ENCODE measurements at regions not wholly inside any gene's neighbourhood (a gene's known extent, or its start where the extent isn't known, plus 50 kb on each side); places are given as distances from the start of the nearest gene placed in this dataset.

DNA sequence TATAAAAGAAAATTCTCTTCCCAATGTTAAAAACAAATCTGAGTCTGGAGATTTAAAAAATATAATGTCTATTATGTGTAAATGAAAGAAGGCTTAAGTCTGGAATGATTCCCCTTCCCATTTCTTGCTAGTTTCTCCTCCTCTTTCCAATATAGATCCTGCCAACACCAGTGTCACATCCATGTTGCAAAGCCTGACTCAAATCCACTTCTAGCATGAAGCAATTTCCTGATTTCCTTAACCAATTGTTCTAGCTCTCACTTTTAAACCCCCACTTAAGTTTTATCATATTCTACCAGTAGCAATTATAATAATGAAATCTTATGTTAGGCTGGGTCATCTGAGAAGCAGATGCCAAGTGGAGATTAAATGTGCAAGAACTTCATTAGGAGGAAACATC is 100.1 kb upstream of the SEC61G start (continued):
- TF ChIP-seq, protein P1, sequence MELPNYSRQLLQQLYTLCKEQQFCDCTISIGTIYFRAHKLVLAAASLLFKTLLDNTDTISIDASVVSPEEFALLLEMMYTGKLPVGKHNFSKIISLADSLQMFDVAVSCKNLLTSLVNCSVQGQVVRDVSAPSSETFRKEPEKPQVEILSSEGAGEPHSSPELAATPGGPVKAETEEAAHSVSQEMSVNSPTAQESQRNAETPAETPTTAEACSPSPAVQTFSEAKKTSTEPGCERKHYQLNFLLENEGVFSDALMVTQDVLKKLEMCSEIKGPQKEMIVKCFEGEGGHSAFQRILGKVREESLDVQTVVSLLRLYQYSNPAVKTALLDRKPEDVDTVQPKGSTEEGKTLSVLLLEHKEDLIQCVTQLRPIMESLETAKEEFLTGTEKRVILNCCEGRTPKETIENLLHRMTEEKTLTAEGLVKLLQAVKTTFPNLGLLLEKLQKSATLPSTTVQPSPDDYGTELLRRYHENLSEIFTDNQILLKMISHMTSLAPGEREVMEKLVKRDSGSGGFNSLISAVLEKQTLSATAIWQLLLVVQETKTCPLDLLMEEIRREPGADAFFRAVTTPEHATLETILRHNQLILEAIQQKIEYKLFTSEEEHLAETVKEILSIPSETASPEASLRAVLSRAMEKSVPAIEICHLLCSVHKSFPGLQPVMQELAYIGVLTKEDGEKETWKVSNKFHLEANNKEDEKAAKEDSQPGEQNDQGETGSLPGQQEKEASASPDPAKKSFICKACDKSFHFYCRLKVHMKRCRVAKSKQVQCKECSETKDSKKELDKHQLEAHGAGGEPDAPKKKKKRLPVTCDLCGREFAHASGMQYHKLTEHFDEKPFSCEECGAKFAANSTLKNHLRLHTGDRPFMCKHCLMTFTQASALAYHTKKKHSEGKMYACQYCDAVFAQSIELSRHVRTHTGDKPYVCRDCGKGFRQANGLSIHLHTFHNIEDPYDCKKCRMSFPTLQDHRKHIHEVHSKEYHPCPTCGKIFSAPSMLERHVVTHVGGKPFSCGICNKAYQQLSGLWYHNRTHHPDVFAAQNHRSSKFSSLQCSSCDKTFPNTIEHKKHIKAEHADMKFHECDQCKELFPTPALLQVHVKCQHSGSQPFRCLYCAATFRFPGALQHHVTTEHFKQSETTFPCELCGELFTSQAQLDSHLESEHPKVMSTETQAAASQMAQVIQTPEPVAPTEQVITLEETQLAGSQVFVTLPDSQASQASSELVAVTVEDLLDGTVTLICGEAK (IDR thresholded peaks at IDR 0.05; ENCODE audit: borderline replicate concordance): no peak
- TF ChIP-seq NFYA (IDR thresholded peaks at IDR 0.05; ENCODE audit: borderline replicate concordance, low read depth, low read length): no peak
- no peak for TF ChIP-seq SIX5 (IDR thresholded peaks at IDR 0.05; ENCODE audit: low read depth, low read length, severe bottlenecking)

DNA sequence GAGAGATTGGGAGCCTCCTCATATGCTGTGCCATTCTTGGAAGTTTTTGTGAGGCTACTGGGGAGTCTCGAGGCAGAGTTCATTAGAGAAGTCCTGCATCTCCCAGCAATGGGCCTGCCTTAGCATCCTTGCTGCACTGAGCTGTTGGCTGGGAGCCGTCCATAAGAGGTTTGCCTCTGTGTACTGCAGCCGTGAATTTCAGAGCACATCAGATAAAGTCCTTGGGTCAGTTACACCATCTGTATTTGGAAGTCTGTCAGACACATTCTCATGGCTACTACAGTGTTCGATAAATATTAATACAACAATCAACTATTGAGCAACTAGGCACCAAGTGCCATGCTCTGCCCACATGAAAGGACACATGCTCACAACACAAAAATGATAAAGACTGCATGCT is 100.5 kb upstream of the SEC61G start:
- Histone ChIP-seq H3K4me3 (no peak overlapping the region), H3K4me2 (ENCODE audit: control insufficient read depth, insufficient read depth) (no peak overlapping the region), H3K4me1 (ENCODE audit: control insufficient read depth, insufficient read depth, low read length) (no peaks in the 10 kb centered on the region), H3K9me3 (replicated peaks; ENCODE audit: control insufficient read depth, insufficient read depth, low read length) (no peaks in the 10 kb centered on the region), H4K20me1 (ENCODE audit: control insufficient read depth, insufficient read depth) (no peaks in the 10 kb centered on the region), H3K27ac (ENCODE audit: control insufficient read depth, insufficient read depth) (no peak overlapping the region), H2AFZ (ENCODE audit: control insufficient read depth, low read depth, low read length) (no peak overlapping the region), H3K79me2 (ENCODE audit: control insufficient read depth, insufficient read depth, low read length) (no peaks in the 10 kb centered on the region), H3K27me3 (replicated peaks in 1 of 2; ENCODE audit: control insufficient read depth in 2 of 2, insufficient read depth in 2 of 2, low read length in 1 of 2) (peaks cover 0 to 2% of the 10 kb centered on the region in 2 experiments; a peak in 2 of 4 replicates), H3K9ac (ENCODE audit: control insufficient read depth, insufficient read depth, low read length) (no peak overlapping the region), H3K36me3 (ENCODE audit: control insufficient read depth in 2 of 2, insufficient read depth in 2 of 2, low read length in 1 of 2) (no peaks in the 10 kb centered on the region)
- in situ Hi-C loops (cut with MboI) (no loop called here), intact Hi-C loops (cut with micrococcal nuclease; ENCODE audit: unreplicated experiment) (no loop called here)
- RAD21 ChIA-PET (ENCODE audit: unreplicated experiment): no interaction called here
- POLR2A ChIA-PET: no interaction called here
- no peak for DNase-seq (ENCODE audit: low read depth, low spot score)
- ATAC-seq: no peak
- 34% methylated on average over 4 of the region's 4 CpGs for WGBS (ENCODE audit: insufficient coverage, insufficient replicate concordance, low lambda C conversion rate, missing lambda C conversion rate)
- CTCF ChIA-PET: no interaction called here
- no peak for FAIRE-seq
- SMC1A ChIA-PET (ENCODE audit: uncharacterized antibody, unreplicated experiment): no interaction called here
- BruUV-seq (replicated peaks): no TSS peak
- no peak for TF ChIP-seq KAT2A (conservative IDR thresholded peaks at IDR 0.05; ENCODE audit: control insufficient read depth, low read depth, low read length)
- no peak for TF ChIP-seq NFIC (IDR thresholded peaks at IDR 0.05; ENCODE audit: low read depth, low read length)
- TF ChIP-seq, protein P2, sequence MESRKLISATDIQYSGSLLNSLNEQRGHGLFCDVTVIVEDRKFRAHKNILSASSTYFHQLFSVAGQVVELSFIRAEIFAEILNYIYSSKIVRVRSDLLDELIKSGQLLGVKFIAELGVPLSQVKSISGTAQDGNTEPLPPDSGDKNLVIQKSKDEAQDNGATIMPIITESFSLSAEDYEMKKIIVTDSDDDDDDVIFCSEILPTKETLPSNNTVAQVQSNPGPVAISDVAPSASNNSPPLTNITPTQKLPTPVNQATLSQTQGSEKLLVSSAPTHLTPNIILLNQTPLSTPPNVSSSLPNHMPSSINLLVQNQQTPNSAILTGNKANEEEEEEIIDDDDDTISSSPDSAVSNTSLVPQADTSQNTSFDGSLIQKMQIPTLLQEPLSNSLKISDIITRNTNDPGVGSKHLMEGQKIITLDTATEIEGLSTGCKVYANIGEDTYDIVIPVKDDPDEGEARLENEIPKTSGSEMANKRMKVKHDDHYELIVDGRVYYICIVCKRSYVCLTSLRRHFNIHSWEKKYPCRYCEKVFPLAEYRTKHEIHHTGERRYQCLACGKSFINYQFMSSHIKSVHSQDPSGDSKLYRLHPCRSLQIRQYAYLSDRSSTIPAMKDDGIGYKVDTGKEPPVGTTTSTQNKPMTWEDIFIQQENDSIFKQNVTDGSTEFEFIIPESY (IDR thresholded peaks at IDR 0.05): no peak
- TF ChIP-seq IKZF2 (IDR thresholded peaks at IDR 0.05): no peak
- TF ChIP-seq TARDBP (IDR thresholded peaks at IDR 0.05; ENCODE audit: borderline replicate concordance): no peak
- TF ChIP-seq RB1 (IDR thresholded peaks at IDR 0.05; ENCODE audit: borderline replicate concordance): no peak
- TF ChIP-seq CBFB (IDR thresholded peaks at IDR 0.05; ENCODE audit: low read depth): no peak
